Suprapubic skin (tissue), 4 donors: ENCODE measurements at regions not wholly inside any gene's neighbourhood (a gene's known extent, or its start where the extent isn't known, plus 50 kb on each side); places are given as distances from the start of the nearest gene placed in this dataset.

ENCODE experiments used
- DNase-seq, 2 donors: peaks; one replicate each; pipeline ENCODE4 v3.0.0-alpha.2; 2019; ENCODE audit warnings: low spot score in 2 of 2
- H3K27ac ChIP-seq: fragments of 200-600 bp; sonication (generic); one replicate; pipeline ENCODE4 v1.5.1; 2019
- H3K27me3 ChIP-seq: fragments of 200-600 bp; sonication (generic); one replicate; pipeline ENCODE4 v1.5.1; 2019
- H3K36me3 ChIP-seq: fragments of 200-600 bp; sonication (generic); one replicate; pipeline ENCODE4 v1.5.1; 2019
- H3K4me1 ChIP-seq: fragments of 200-600 bp; sonication (generic); one replicate; pipeline ENCODE4 v1.5.1; 2019
- H3K4me3 ChIP-seq: fragments of 200-600 bp; sonication (generic); one replicate; pipeline ENCODE4 v1.5.1; 2019; ENCODE audit warnings: mild to moderate bottlenecking
- H3K9me3 ChIP-seq: fragments of 200-600 bp; sonication (generic); one replicate; pipeline ENCODE4 v1.5.1; 2019
- EP300 ChIP-seq: sonication (generic); formaldehyde crosslinking; IDR thresholded peaks from one replicate; pipeline ENCODE4 v1.6.1; 2017; ENCODE audit warnings: antibody characterized with exemption
- POLR2A ChIP-seq, 2 donors: fragments of 450-650 bp; IDR thresholded peaks; one replicate each; pipeline ENCODE4 v1.6.1; 2017; ENCODE audit warnings: antibody characterized with exemption in 2 of 2, mild to moderate bottlenecking in 2 of 2, moderate library complexity in 2 of 2
- POLR2AphosphoS5 ChIP-seq, 3 donors: sonication (generic); formaldehyde crosslinking; IDR thresholded peaks; one replicate each; pipeline ENCODE4 v1.6.1; 2017; ENCODE audit warnings: antibody characterized with exemption in 3 of 3
- WGBS: methylation state at CpG from one replicate; pipeline ENCODE4 v1.1.5; 2018; 5-methylcytosine and 5-hydroxymethylcytosine counted together
- TF ChIP-seq, protein P1 (sequence below), 2 donors: fragments of 200-600 bp in 1 of 2; fragments of 450-650 bp in 1 of 2; sonication (generic) in 1 of 2; IDR thresholded peaks; one replicate each; pipeline ENCODE4 v1.5.1; 2016 to 2019; ENCODE audit warnings: antibody characterized with exemption in 2 of 2, mild to moderate bottlenecking in 1 of 2, moderate library complexity in 1 of 2

DNA sequence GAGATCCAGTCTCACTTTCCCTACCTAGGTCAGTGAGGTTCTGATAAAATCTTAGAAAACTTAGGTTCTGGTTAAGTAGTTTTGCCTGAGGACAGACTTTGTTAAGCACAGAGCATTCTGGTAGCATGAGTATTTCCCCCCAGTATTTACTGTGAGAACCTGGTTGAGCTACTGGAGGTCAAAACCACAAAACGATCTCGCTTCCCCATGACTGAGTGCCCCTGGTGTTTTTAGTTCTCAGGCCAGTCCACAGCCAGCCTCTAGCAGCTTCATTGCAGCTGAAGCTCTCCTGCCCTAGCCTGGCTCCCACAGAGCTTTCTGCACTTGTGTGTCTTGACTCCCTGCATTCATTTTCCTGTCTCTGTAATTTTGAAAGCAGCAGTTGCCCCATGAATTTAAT is 1138.2 kb downstream of the UQCRFS1 start:
- no peaks in the 10 kb centered on the region for H3K27me3 ChIP-seq
- 63% methylated on average over 2 of the region's 2 CpGs for WGBS
- no peaks in the 10 kb centered on the region for H3K9me3 ChIP-seq
- H3K27ac ChIP-seq: no peak overlapping the region
- TF ChIP-seq, protein P1, sequence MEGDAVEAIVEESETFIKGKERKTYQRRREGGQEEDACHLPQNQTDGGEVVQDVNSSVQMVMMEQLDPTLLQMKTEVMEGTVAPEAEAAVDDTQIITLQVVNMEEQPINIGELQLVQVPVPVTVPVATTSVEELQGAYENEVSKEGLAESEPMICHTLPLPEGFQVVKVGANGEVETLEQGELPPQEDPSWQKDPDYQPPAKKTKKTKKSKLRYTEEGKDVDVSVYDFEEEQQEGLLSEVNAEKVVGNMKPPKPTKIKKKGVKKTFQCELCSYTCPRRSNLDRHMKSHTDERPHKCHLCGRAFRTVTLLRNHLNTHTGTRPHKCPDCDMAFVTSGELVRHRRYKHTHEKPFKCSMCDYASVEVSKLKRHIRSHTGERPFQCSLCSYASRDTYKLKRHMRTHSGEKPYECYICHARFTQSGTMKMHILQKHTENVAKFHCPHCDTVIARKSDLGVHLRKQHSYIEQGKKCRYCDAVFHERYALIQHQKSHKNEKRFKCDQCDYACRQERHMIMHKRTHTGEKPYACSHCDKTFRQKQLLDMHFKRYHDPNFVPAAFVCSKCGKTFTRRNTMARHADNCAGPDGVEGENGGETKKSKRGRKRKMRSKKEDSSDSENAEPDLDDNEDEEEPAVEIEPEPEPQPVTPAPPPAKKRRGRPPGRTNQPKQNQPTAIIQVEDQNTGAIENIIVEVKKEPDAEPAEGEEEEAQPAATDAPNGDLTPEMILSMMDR (IDR thresholded peaks at IDR 0.05): no peak
- TF ChIP-seq POLR2A (IDR thresholded peaks at IDR 0.05) (no peak), EP300 (no peak), POLR2AphosphoS5 (IDR thresholded peaks at IDR 0.05) (no peak)
- H3K4me3 ChIP-seq: no peak overlapping the region
- no peaks in the 10 kb centered on the region for H3K36me3 ChIP-seq
- no peaks in the 10 kb centered on the region for H3K4me1 ChIP-seq
- no peak for DNase-seq

DNA sequence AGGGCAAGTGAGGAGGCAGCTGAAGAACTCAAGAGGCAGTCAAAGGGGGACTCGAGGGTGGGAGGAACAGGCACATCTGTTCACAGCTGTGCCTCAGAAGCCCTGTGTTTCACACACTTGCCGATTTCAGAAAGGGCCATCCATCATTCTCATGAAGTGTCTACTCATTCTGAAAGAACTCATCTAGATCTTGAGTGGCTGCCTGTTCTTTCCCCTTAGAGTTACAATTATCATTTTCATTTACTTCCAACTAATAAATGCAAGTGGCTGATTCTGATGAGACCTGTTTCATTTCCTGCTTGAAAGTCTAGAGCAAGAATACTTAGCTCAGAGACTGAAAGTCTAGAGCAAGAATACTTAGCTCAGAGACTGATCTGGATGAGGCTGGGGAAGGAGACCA is 1145.1 kb downstream of the UQCRFS1 start:
- H3K4me1 ChIP-seq: no peaks in the 10 kb centered on the region
- WGBS: 11% methylated on average over 2 of the region's 2 CpGs
- TF ChIP-seq, protein P1 (IDR thresholded peaks at IDR 0.05): no peak
- TF ChIP-seq EP300 (no peak), POLR2A (IDR thresholded peaks at IDR 0.05) (no peak), POLR2AphosphoS5 (IDR thresholded peaks at IDR 0.05) (no peak)

DNA sequence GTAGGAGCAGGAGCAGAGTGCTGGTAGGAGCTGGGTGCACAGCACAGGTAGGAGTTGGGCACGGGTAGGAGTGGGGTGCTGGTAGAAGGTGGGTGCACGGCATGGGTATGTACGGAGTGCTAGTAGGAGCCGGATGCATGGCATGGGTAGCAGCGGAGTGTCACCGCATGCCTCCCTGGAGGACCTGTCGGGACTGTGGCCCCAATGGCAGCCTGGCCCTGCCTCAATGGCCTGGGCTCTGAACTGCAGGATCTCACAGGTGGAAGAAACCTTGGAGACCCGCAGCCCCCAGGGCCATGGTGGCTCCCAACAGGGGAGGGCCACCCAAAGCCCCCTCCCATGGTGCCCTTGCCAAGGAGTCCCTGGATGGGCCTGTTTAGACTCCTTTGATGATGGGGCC is 1146.0 kb downstream of the UQCRFS1 start:
- no peak overlapping the region for H3K27ac ChIP-seq
- H3K4me1 ChIP-seq: no peaks in the 10 kb centered on the region
- no peak overlapping the region for H3K4me3 ChIP-seq
- no peaks in the 10 kb centered on the region for H3K36me3 ChIP-seq
- TF ChIP-seq POLR2AphosphoS5 (IDR thresholded peaks at IDR 0.05) (no peak), EP300 (no peak), POLR2A (IDR thresholded peaks at IDR 0.05) (no peak)
- TF ChIP-seq, protein P1 (IDR thresholded peaks at IDR 0.05): no peak
- no peaks in the 10 kb centered on the region for H3K9me3 ChIP-seq
- DNase-seq: no peak
- no peaks in the 10 kb centered on the region for H3K27me3 ChIP-seq
- WGBS: 92% methylated on average over 7 of the region's 8 CpGs

More for the DNA sequence above, 1145.1 kb downstream of the UQCRFS1 start:
- Histone ChIP-seq H3K27me3 (no peaks in the 10 kb centered on the region), H3K4me3 (no peak overlapping the region), H3K9me3 (no peaks in the 10 kb centered on the region), H3K36me3 (no peaks in the 10 kb centered on the region), H3K27ac (no peak overlapping the region)
- DNase-seq: no peak

DNA sequence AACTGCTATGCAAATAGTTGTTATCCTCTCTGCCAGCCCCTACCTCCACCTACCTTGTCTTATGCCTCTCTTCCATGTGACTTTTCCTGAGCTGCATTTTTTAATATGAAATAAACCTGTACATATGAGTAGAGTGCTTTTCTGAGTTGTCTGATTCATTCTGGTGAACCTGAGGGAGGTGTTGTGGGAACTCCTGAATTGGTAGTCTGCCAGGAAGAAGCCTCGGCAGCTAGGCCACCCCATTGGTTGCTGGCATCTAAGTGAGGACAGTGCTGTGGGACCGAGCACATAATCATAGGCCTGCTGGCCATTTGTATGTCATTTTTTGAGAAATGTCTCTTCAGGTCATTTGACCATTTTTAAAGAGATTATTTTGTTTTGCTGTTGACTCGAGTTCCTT is 1146.8 kb downstream of the UQCRFS1 start:
- H3K4me1 ChIP-seq: no peaks in the 10 kb centered on the region
- no peak overlapping the region for H3K27ac ChIP-seq
- H3K36me3 ChIP-seq: no peaks in the 10 kb centered on the region
- no peak overlapping the region for H3K4me3 ChIP-seq
- DNase-seq: no peak
- no peaks in the 10 kb centered on the region for H3K9me3 ChIP-seq
- WGBS: 67% methylated on average over 3 of the region's 3 CpGs
- TF ChIP-seq POLR2A (IDR thresholded peaks at IDR 0.05) (no peak), POLR2AphosphoS5 (IDR thresholded peaks at IDR 0.05) (no peak)
- TF ChIP-seq, protein P1 (IDR thresholded peaks at IDR 0.05): no peak
- H3K27me3 ChIP-seq: no peaks in the 10 kb centered on the region

DNA sequence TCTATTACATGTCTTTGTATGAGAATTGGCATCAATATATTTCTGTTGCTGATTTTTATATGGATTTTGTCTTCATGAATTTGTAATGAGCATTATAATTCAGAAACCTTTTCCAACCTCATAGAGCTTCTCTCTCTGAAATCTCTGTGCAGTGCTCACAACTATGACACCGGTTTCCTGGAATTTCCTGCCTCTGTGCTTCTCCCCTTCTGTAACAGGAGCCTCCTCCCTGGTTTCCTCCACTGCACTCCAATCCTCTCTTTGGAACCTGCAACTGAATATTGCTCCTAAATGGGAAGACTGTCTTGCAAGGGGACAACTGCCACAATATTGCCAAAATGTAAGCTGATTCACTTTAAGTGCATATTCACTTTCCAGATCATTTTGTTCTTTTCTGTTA is 1147.9 kb downstream of the UQCRFS1 start:
- DNase-seq: no peak
- Histone ChIP-seq H3K4me3 (no peak overlapping the region), H3K27ac (no peak overlapping the region), H3K9me3 (no peaks in the 10 kb centered on the region), H3K27me3 (no peaks in the 10 kb centered on the region), H3K36me3 (no peaks in the 10 kb centered on the region), H3K4me1 (no peaks in the 10 kb centered on the region)
- 13% methylated on average over 1 of the region's 1 CpG for WGBS
- TF ChIP-seq EP300: no peak
- no peak for TF ChIP-seq POLR2AphosphoS5 (IDR thresholded peaks at IDR 0.05)
- TF ChIP-seq POLR2A (IDR thresholded peaks at IDR 0.05): no peak
- TF ChIP-seq, protein P1 (IDR thresholded peaks at IDR 0.05): no peak
